ENCODE measurements at regions not wholly inside any gene's neighbourhood (a gene's known extent, or its start where the extent isn't known, plus 50 kb on each side); places are given as distances from the start of the nearest gene placed in this dataset.

DNA sequence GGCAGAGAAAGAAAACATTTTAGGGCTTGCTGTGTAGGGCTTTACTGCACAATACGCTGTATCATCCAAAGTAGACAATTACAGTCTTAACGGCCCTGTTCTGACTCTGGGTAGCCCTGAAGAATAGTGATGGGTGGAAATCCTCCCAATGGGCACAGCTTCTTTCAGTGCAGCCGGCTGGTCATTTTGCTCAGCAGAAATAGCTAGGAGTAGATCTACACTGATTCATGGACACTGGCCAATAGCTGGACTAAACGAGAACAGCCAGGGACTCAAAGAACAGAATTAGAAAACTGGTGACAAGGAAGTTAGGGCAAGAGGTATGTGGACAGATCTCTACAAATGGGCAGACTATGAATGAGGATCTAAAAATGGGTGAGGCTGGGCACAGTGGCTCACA lies 69.3 kb downstream of the IARS1 start:
- Histone ChIP-seq H3K4me3 (ENCODE audit: low read length) (no peak overlapping the region), H3K27me3 (ENCODE audit: low read length) (no peaks in the 10 kb centered on the region), H4K20me1 (ENCODE audit: low read length) (no peaks in the 10 kb centered on the region), H3K27ac (ENCODE audit: low read length) (no peak overlapping the region), H3K4me1 (ENCODE audit: insufficient read depth, low read length) (no peaks in the 10 kb centered on the region), H3K9me3 (ENCODE audit: low read length) (no peaks in the 10 kb centered on the region), H3F3A (ENCODE audit: low read length, unreplicated experiment) (no peaks in the 10 kb centered on the region), H3K4me2 (ENCODE audit: low read length) (no peak overlapping the region), H2AFZ (ENCODE audit: low read length) (no peak overlapping the region), H3K36me3 (ENCODE audit: low read depth, low read length) (peaks cover 25% of the 10 kb centered on the region), H3K9me2 (replicated peaks; ENCODE audit: low read length) (no peaks in the 10 kb centered on the region), H3K79me2 (ENCODE audit: low read length) (no peaks in the 10 kb centered on the region), H3K9ac (ENCODE audit: low read length) (no peak overlapping the region)
- intact Hi-C loops (cut with micrococcal nuclease): no loop called here
- TF ChIP-seq, protein P1, sequence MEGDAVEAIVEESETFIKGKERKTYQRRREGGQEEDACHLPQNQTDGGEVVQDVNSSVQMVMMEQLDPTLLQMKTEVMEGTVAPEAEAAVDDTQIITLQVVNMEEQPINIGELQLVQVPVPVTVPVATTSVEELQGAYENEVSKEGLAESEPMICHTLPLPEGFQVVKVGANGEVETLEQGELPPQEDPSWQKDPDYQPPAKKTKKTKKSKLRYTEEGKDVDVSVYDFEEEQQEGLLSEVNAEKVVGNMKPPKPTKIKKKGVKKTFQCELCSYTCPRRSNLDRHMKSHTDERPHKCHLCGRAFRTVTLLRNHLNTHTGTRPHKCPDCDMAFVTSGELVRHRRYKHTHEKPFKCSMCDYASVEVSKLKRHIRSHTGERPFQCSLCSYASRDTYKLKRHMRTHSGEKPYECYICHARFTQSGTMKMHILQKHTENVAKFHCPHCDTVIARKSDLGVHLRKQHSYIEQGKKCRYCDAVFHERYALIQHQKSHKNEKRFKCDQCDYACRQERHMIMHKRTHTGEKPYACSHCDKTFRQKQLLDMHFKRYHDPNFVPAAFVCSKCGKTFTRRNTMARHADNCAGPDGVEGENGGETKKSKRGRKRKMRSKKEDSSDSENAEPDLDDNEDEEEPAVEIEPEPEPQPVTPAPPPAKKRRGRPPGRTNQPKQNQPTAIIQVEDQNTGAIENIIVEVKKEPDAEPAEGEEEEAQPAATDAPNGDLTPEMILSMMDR (conservative IDR thresholded peaks at IDR 0.05; ENCODE audit: low read depth, low read length): no peak
- TF ChIP-seq EZH2phosphoT487 (IDR thresholded peaks at IDR 0.05; ENCODE audit: borderline replicate concordance, low read length) (no peak), EZH2 (IDR thresholded peaks at IDR 0.05; ENCODE audit: low read length, unreplicated experiment) (no peak)
- ChIA-PET CTCF (no interaction called here), POLR2A (ENCODE audit: unreplicated experiment) (no interaction called here)
- DNase-seq (no peak), ATAC-seq (no peak)
- BruUV-seq (replicated peaks): no TSS peak

DNA sequence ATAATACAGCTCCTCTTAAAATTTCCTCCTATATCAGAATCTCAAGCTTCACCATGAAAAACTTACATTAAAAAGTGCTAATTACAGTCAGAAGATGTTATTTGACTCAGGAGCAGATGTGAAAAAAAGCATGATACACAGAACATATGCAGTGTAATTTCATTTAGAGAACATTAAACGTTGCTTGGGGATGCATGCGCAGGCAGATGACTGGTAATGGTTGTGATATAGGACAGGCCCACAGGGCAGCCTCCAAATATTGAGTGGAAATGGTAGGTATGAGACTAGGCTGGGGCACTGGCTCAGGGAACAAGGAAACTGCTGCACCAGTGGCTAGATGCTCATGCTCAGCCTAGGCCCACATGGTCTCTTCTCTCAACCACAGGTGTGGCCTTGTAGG lies 69.7 kb downstream of the IARS1 start:
- no peak overlapping the region for H3K4me2 ChIP-seq (ENCODE audit: low read length)
- intact Hi-C loops (cut with micrococcal nuclease): no loop called here
- DNase-seq (no peak), ATAC-seq (no peak)
- no peaks in the 10 kb centered on the region for H3K4me1 ChIP-seq (ENCODE audit: insufficient read depth, low read length)
- no peak overlapping the region for H2AFZ ChIP-seq (ENCODE audit: low read length)
- ChIA-PET POLR2A (ENCODE audit: unreplicated experiment) (no interaction called here), CTCF (no interaction called here)
- no peaks in the 10 kb centered on the region for H3K79me2 ChIP-seq (ENCODE audit: low read length)
- no peaks in the 10 kb centered on the region for H3K27me3 ChIP-seq (ENCODE audit: low read length)
- no peaks in the 10 kb centered on the region for H3K9me2 ChIP-seq (replicated peaks; ENCODE audit: low read length)
- H3K27ac ChIP-seq (ENCODE audit: low read length): no peak overlapping the region
- H3K4me3 ChIP-seq (ENCODE audit: low read length): no peak overlapping the region
- no peaks in the 10 kb centered on the region for H4K20me1 ChIP-seq (ENCODE audit: low read length)
- no peaks in the 10 kb centered on the region for H3F3A ChIP-seq (ENCODE audit: low read length, unreplicated experiment)
- H3K9ac ChIP-seq (ENCODE audit: low read length): no peak overlapping the region
- no peak for TF ChIP-seq EZH2phosphoT487 (IDR thresholded peaks at IDR 0.05; ENCODE audit: borderline replicate concordance, low read length)
- TF ChIP-seq, protein P1 (conservative IDR thresholded peaks at IDR 0.05; ENCODE audit: low read depth, low read length): no peak
- TF ChIP-seq EZH2 (IDR thresholded peaks at IDR 0.05; ENCODE audit: low read length, unreplicated experiment): no peak
- H3K36me3 ChIP-seq (ENCODE audit: low read depth, low read length): peaks cover 22% of the 10 kb centered on the region
- H3K9me3 ChIP-seq (ENCODE audit: low read length): no peaks in the 10 kb centered on the region
- no TSS peak for BruUV-seq (replicated peaks)

DNA sequence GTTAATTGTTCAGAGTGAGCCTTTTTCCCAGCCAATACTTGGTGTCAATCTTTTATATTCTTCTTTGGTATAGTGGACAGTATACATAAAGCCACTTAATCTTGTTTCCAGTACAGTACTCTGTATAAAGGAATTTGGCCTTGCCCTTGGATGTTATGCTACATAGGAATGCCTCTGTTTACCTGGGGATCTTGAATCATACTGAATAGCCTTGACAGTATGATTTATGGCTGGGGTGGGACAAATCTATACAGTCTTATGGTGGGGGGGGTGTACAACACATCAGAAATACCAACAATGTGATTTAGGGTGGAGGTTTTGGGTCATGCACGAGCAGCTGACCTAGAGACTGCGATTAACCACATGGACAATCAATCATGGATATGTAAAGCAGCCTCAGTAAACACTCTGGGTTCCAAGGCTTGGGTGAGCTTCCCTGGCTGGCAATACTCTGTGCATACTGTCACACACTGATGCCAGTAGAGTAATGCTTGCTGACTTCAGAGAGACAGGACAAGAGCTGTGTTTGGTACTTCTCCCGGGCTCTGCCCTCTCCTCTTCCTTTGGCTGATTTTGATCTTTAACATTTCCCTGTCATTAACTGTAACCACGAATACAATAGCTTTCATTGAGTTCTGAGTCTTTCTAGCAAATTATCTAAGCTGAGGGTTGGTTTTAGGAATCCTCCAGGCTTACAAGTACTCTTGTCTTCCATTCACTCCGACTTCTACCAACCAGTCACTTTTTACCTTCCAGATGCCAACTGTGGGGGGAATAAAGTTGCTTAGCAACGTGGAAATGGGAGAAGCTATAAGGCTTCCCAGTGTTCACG lies 84.6 kb downstream of the IARS1 start:
- no peak overlapping the region for H2AFZ ChIP-seq (ENCODE audit: low read length)
- peaks cover 29% of the 10 kb centered on the region for H3K36me3 ChIP-seq (ENCODE audit: low read depth, low read length)
- H4K20me1 ChIP-seq (ENCODE audit: low read length): no peaks in the 10 kb centered on the region
- no peaks in the 10 kb centered on the region for H3K79me2 ChIP-seq (ENCODE audit: low read length)
- H3K27me3 ChIP-seq (ENCODE audit: low read length): no peaks in the 10 kb centered on the region
- intact Hi-C loops (cut with micrococcal nuclease): loop anchor here (5.0 kb wide), 1 partner anchor 67 kb away; no protein-coding TSS in a partner anchor
- H3F3A ChIP-seq (ENCODE audit: low read length, unreplicated experiment): no peaks in the 10 kb centered on the region
- H3K4me2 ChIP-seq (ENCODE audit: low read length): no peak overlapping the region
- ChIA-PET POLR2A (ENCODE audit: unreplicated experiment) (no interaction called here), CTCF (no interaction called here)
- H3K4me1 ChIP-seq (ENCODE audit: insufficient read depth, low read length): no peaks in the 10 kb centered on the region
- no TSS peak for BruUV-seq (replicated peaks)
- TF ChIP-seq EZH2 (IDR thresholded peaks at IDR 0.05; ENCODE audit: low read length, unreplicated experiment): no peak
- TF ChIP-seq EZH2phosphoT487 (IDR thresholded peaks at IDR 0.05; ENCODE audit: borderline replicate concordance, low read length): no peak
- TF ChIP-seq, protein P1 (conservative IDR thresholded peaks at IDR 0.05; ENCODE audit: low read depth, low read length): no peak
- H3K4me3 ChIP-seq (ENCODE audit: low read length): no peak overlapping the region
- no peaks in the 10 kb centered on the region for H3K9me2 ChIP-seq (replicated peaks; ENCODE audit: low read length)
- H3K9me3 ChIP-seq (ENCODE audit: low read length): no peaks in the 10 kb centered on the region
- no peak overlapping the region for H3K27ac ChIP-seq (ENCODE audit: low read length)
- no peak overlapping the region for H3K9ac ChIP-seq (ENCODE audit: low read length)
- no peak for DNase-seq
- ATAC-seq: no peak
